CD4-positive, alpha-beta T cell treated with Interleukin-6 at 100 ng/mL for 8 hours (primary cell): ENCODE measurements at regions not wholly inside any gene's neighbourhood (a gene's known extent, or its start where the extent isn't known, plus 50 kb on each side); places are given as distances from the start of the nearest gene placed in this dataset.
"Not testable (repeated sequence)": the region's sequence is repeated elsewhere in the genome, so short reads cannot be mapped to it uniquely, and the experiment has no call there.

Source experiments
- DNase-seq: peaks from one replicate; pipeline ENCODE4 v3.0.0-alpha.2; 2020; ENCODE audit warnings: mixed read lengths, low spot score

GRCh38 chr1:761791-762190 is 75.3 kb upstream of the OR4F16 start:
- not testable (repeated sequence) for DNase-seq

DNA sequence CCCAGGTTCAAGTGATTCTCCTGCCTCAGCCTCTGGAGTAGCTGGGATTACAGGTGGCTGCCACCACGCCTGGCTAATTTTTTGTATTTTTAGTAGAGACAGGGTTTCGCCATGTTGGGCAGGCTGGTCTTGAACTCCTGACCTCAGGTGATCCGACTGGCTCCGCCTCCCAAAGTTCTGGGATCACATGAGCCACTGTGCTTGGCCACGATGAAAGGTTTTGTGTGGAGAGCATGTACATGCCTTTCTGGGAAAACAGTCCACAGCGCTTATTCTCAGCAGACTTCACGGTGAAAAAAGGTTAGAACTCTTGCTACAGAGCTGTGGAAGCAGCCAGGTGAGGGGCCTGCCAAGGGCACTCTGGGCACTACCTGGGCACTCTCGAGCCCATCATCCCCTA is 85.0 kb upstream of the OR4F16 start:
- not testable (repeated sequence) for DNase-seq

DNA sequence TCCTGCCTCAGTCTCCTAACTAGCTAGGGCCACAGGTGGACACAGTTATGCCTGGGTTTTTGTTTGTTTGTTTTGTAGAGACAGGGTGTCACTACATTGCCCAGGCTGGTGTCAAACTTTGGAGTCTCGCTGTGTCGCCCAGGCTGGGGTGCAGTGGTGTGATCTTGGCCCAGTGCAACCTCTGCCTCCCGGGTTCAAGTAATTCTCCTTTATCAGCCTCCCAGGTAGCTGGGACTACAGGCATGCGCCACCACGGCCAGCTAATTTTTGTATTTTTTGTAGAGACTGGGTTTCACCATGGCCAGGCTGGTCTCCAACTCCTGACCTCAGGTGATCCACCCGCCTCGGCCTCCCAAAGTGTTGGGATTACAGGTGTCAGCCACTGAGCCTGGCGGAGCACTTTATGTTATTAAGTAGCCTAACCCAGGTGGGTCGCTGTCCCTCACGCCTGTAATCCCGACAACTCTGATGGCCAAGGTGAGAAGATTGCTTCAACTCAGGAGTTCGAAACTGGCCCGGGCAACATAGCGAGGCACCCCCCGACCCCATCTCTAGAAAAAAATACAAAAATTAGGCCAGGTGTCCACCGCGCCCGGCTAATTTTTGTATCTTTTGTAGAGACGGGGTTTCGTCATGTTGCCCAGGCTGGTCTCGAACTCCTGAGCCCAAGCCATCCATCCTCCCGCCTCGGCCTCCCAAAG is 91.2 kb upstream of the OR4F16 start:
- DNase-seq = not testable (repeated sequence)

- DNase-seq = peak; percentile 99
These were observed 92.2 kb upstream of the OR4F16 start for GRCh38 chr1:778451-779278.

DNA sequence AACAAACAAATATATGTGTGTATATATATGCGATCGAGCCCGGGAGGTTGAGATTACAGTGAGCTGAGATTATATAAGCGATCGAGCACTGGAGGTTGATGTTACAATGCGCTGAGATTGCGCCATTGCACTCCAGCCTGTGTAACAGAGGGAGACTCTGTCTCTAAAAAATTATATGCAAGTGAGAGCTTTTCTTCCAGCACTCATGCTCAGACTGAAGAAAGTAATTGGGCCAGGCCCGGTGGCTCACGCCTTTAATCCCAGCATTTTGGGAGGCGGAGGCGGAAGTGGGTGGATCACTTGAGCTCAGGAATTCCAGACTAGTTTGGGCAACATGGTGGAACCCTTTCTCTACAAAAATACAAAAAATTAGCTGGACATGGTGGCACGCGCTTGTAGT is 93.2 kb upstream of the OR4F16 start:
- DNase-seq = not testable (repeated sequence)

- DNase-seq = no peak
These were observed 102.4 kb upstream of the OR4F16 start for GRCh38 chr1:788835-789234.

DNA sequence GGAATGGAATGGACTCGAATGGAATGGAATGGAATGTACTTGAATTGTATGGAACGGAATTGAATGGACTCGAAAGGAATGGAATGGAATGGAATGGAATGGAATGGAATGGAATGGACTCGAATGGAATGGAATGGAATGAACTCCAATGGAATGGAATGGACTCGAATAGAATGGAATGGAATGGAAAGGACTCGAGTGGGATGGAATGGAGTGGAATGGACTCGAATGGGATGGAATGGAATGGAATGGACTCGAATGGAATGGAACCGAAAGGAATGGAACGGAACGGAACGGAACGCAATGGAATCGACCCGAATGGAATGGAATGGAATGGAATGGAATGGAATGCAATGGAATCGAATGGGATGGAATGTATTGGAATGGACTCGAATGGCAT is 103.2 kb upstream of the OR4F16 start:
- DNase-seq = not testable (repeated sequence)

DNA sequence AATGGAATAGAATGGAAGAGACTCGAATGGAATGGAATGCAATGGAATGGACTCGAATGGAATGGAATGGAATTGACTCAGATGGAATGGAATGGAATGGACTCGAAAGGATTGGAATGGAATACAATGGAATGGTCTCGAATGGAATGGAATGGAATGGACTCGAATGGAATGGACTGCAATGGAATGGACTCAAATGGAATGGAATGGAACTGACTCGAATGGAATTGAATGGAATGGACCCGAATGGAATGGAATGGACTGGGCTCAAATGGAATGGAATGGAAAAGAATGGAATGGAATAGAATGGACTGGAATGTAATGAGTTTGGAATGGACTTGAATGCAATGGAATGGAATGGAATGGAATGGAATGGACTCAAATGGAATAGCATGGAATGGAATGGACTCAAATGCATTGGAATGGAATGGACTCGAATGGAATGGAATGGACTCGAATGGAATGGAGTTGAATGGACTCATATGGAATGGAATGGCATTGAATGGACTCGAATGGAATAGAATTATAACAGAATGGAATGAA is 104.0 kb upstream of the OR4F16 start:
- not testable (repeated sequence) for DNase-seq

DNA sequence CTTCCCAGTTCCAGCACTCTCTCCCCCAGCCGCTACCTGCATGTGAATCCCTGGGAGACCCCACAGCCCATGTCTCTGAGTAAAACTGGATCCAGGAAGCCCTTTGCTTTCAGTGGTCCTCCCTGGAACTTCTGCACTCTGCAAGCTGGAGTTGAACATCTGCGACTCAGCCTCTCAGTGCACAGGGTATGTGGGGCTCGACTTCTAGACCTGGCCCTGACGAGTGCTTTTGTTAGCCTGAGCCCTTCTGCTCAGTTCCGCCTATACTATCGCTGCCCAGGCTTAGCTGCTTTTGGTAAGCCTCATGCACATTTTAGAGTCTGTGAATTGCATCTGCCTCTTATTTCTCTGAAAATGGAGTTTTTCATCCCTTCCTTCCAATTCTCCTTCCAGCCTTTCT is 107.9 kb upstream of the OR4F16 start:
- DNase-seq = not testable (repeated sequence)

- not testable (repeated sequence) for DNase-seq
These were observed 108.6 kb upstream of the OR4F16 start for GRCh38 chr1:794918-795584.

DNA sequence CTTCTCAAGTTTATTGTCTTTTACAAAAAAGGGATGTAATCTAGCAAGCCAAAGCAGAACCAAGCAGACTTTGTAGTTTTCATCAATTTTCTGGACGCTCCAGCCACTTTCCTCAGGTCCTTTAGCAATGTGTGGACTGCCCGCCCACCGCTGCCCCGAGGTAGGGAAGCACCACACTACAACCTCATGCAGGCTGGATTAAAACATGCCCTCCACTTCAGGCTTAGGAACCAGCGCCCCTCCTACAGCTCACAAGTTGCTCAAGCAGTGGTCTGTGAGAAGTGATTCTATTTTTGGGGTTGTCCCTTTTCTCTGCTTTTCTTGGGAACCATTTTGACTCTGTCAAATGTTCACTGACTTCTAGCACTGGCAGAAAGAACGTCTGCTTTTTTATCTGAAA is 111.2 kb upstream of the OR4F16 start:
- not testable (repeated sequence) for DNase-seq

GRCh38 chr1:800397-800796 is 113.9 kb upstream of the OR4F16 start:
- DNase-seq = not testable (repeated sequence)

DNA sequence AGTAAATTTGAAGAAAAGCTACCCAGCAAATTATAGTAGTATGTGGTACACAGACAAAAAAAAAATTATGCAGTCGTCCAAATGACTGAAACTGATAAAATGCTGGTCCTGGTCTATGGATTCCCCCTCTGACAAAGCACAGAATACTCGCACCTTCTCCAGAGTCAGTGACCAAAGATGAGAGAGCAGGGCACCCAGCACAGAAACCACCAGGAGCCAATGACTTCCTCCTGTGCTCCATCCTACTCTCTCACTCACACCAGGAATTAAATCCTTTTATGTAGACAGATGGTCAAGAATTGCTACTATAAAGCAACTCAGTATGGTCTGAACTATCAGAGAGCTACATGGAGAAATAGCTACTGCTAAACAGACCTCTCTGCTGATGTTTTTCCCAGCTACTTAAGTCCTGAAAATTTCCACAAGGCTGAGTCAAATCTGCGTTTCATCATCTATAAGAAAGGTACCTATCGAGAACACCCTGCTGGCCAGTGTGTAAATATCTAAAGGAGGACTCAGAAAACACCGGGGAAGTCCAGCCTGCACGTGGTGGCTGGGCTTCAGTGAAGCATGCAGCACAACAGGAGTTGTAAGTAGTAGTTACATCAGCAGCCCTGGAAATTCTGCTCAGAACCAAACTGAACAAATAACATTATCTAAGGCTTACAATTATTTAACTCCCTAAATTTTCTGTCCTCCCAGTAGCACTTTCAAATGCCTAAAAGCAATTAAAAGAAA is 118.1 kb upstream of the OR4F16 start:
- not testable (repeated sequence) for DNase-seq

DNA sequence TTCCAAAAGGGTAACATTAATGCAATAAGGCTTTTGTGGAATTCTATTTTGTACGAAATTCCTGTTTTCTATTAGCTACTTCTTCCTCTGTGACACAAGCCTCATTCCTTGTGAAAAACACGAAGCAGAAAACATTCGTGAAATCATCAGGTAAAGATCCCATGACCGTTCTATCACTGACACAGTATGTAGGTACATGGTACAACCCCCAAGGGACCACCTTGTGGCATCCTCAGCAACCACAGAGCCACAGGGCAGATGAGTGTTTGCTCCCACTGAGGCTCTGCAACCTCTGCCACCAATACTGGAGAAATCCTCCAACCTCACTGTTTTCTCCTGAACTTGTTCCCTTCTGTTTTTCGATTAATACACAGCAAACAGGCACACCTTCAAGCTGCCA is 118.4 kb upstream of the SAMD11 start:
- not testable (repeated sequence) for DNase-seq

- not testable (repeated sequence) for DNase-seq
These were observed 116.7 kb upstream of the SAMD11 start for GRCh38 chr1:807066-807465.

DNA sequence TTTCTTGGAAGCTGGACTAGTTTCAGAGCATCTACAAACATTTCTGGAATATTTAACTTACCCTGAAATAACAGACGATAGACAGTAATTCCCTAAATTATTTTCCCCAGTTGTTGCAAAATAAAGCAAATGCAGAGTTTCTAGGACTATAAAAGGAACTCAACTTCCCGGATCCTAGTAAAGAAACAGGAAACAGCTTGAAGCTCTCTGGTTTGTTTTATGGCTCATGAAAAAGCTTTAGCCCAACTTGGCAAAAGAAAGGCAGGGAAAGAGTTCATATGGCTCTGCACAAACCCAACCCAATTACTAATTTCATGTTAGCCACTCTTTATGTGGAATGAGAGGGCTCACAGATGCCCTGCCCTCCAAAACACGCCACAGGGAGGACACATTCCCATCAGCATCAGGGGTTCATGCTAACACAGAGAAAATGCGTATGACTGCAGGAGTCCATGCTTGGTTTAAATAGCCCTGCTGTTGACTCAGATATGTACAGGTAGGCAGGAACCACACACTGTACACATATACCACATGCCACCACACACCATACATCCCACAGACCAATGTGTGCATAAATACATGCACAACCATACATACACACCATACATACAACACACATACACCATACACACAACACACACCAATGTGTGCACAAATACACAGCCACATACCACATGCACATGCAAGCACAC is 115.9 kb upstream of the SAMD11 start:
- not testable (repeated sequence) for DNase-seq

DNA sequence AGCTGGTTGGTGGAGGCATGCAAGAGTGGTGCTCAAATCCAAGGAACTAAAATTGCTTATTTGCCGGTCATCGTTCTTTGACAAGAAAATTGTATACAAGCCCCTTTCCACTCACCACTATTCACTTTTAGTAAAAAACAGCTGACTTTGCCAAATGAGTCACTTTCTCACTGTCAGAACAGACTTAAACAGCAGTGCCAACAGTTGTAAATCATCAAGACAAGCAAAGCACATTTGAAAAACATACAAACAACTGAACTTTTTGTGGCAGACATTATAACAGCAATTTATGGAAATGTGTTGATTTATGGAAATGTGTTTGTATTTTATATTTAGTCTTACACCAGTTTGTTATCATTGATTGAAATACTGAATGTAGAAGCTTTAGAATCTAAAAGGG is 112.8 kb upstream of the SAMD11 start:
- DNase-seq = not testable (repeated sequence)

DNA sequence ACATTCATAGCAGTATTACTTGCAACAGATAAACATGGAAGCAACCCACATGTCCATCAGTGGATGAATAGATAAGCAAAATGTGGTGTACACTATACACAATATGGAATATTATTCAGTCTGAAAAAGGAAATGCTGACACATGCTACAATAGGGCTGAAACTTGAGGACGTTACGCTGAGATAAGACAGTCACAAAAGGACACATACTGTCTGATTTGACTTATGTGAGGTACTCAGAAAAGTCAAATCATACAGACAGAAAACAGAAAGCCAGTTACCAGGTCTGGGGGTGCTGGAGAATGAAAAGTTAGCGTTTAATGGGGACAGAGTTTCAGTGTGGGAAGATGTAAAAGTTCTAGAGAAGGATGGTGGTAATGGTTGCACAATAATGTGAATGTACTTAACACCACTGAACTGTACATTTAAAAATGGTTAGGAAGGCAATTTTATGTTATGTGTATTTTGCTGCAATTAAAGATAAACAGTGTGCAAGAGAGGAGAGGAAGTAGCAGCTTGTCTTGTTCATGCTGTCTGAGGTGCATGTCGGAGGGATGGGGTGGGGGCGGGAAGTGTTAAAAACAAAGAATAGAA is 111.1 kb upstream of the SAMD11 start:
- not testable (repeated sequence) for DNase-seq

DNA sequence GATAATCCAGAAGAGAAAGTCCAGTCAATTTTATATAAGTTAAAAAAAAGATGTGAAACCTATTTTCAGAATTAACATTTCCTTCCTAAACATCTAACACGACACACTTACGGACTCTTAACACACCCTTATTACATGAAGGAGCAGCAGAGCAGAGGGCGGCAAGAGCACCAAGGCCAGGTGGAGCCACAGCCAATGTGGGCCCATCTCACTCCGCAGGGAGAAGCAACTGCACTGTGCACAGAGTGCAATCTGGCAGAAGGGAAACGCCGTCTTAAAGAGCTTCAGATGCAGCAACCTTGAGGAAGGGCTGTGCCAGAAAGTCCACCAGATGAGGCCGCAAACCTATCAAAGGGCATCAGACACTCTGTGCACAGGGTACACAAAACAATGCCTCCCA is 109.2 kb upstream of the SAMD11 start:
- DNase-seq = not testable (repeated sequence)

GRCh38 chr1:815147-815922 is 108.4 kb upstream of the SAMD11 start:
- not testable (repeated sequence) for DNase-seq
